Epithelial cell of proximal tubule (primary cell): ENCODE measurements at regions not wholly inside any gene's neighbourhood (a gene's known extent, or its start where the extent isn't known, plus 50 kb on each side); places are given as distances from the start of the nearest gene placed in this dataset.

Experiments used
- DNase-seq: peaks from one replicate; pipeline ENCODE4 v3.0.0-alpha.2; 2011; ENCODE audit warnings: low read depth
- H3K4me3 ChIP-seq: 2 replicates; pipeline ENCODE4 v1.5.1; 2011; ENCODE audit warnings: low read depth, mild to moderate bottlenecking, low read length
- CTCF ChIP-seq: conservative IDR thresholded peaks from 2 replicates; pipeline ENCODE4 v1.5.1; 2012; ENCODE audit warnings: low read depth, mild to moderate bottlenecking, low read length

- DNase-seq: no peak
- TF ChIP-seq CTCF: no peak
- no peak overlapping the region for H3K4me3 ChIP-seq
These were observed 358.0 kb downstream of the CTTN start for GRCh38 chr11:70756341-70756740.

GRCh38 chr11:70756756-70757155 is 358.4 kb downstream of the CTTN start:
- TF ChIP-seq CTCF: no peak
- no peak for DNase-seq
- H3K4me3 ChIP-seq: no peak overlapping the region

- DNase-seq: no peak
- TF ChIP-seq CTCF: no peak
- H3K4me3 ChIP-seq: no peak overlapping the region
These were observed 358.9 kb downstream of the CTTN start for GRCh38 chr11:70757241-70757640.

GRCh38 chr11:70758206-70758605 is 359.9 kb downstream of the CTTN start:
- DNase-seq: no peak
- no peak for TF ChIP-seq CTCF
- no peak overlapping the region for H3K4me3 ChIP-seq

GRCh38 chr11:70759846-70760245 is 361.5 kb downstream of the CTTN start:
- H3K4me3 ChIP-seq: no peak overlapping the region
- DNase-seq: no peak
- TF ChIP-seq CTCF: no peak

- H3K4me3 ChIP-seq: no peak overlapping the region
- no peak for DNase-seq
- TF ChIP-seq CTCF: no peak
These were observed 362.2 kb downstream of the CTTN start for GRCh38 chr11:70760416-70761020.

GRCh38 chr11:70761094-70761907 is 363.0 kb downstream of the CTTN start:
- TF ChIP-seq CTCF: peak; percentile 11
- DNase-seq: no peak
- H3K4me3 ChIP-seq: no peak overlapping the region
